ENCODE measurements at regions not wholly inside any gene's neighbourhood (a gene's known extent, or its start where the extent isn't known, plus 50 kb on each side); places are given as distances from the start of the nearest gene placed in this dataset.

DNA sequence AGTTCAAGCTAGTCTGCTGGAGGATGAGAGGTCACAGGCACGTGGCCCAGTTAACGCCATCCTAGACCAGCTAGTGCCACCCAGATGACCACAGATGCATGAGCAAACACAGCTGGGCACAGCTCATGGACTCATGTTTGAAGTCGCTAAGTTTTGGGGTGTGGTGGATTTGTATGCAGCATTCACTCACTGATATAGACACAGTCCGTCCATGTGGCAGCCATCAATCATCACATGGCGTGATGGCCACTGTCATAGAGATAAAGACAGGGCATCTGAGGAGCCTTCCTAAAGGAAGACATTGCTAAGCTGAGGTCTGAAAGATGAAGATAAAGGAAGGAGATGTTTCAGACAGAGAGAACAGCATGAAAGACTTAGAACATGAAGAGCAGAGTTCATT is 154.4 kb upstream of the JAG1 start:
- H3K79me2 ChIP-seq (ENCODE audit: control insufficient read depth, insufficient read depth, low read length) = no peaks in the 10 kb centered on the region
- no peak for FAIRE-seq
- no peak overlapping the region for H3K4me2 ChIP-seq (ENCODE audit: control insufficient read depth, insufficient read depth)
- RAD21 ChIA-PET (ENCODE audit: unreplicated experiment) = no interaction called here
- BruUV-seq (replicated peaks) = no TSS peak
- H3K27ac ChIP-seq (ENCODE audit: control insufficient read depth, insufficient read depth) = no peak overlapping the region
- 15% methylated on average over 5 of the region's 5 CpGs for WGBS (ENCODE audit: insufficient coverage, insufficient replicate concordance, low lambda C conversion rate, missing lambda C conversion rate)
- CTCF ChIA-PET = no interaction called here
- H2AFZ ChIP-seq (ENCODE audit: control insufficient read depth, low read depth, low read length) = no peak overlapping the region
- H4K20me1 ChIP-seq (ENCODE audit: control insufficient read depth, insufficient read depth) = no peaks in the 10 kb centered on the region
- in situ Hi-C loops (cut with MboI) (no loop called here), intact Hi-C loops (cut with micrococcal nuclease; ENCODE audit: unreplicated experiment) (no loop called here)
- no peak overlapping the region for H3K9ac ChIP-seq (ENCODE audit: control insufficient read depth, insufficient read depth, low read length)
- TF ChIP-seq EED (IDR thresholded peaks at IDR 0.05; ENCODE audit: low read depth) (no peak), BMI1 (IDR thresholded peaks at IDR 0.05; ENCODE audit: borderline replicate concordance) (no peak), KDM1A (IDR thresholded peaks at IDR 0.05; ENCODE audit: borderline replicate concordance) (no peak), ZNF622 (IDR thresholded peaks at IDR 0.05) (no peak), POU2F2 (IDR thresholded peaks at IDR 0.05; ENCODE audit: borderline replicate concordance, low read depth, low read length) (no peak), HCFC1 (IDR thresholded peaks at IDR 0.05; ENCODE audit: low read length) (no peak), TCF12 (IDR thresholded peaks at IDR 0.05; ENCODE audit: low read depth, low read length) (no peak), SUZ12 (IDR thresholded peaks at IDR 0.05; ENCODE audit: unreplicated experiment) (no peak), CBX3 (IDR thresholded peaks at IDR 0.05; ENCODE audit: borderline replicate concordance, low read depth) (no peak), ZNF217 (IDR thresholded peaks at IDR 0.05) (no peak), SIN3A (IDR thresholded peaks at IDR 0.05; ENCODE audit: low read depth, low read length) (no peak), CREB1 (IDR thresholded peaks at IDR 0.05; ENCODE audit: low read depth) (no peak), MXI1 (IDR thresholded peaks at IDR 0.05; ENCODE audit: low read depth, low read length) (no peak), CEBPB (IDR thresholded peaks at IDR 0.05; ENCODE audit: borderline replicate concordance in 1 of 2, low read depth in 2 of 2, low read length in 2 of 2) (no peak)
- TF ChIP-seq, protein P1, sequence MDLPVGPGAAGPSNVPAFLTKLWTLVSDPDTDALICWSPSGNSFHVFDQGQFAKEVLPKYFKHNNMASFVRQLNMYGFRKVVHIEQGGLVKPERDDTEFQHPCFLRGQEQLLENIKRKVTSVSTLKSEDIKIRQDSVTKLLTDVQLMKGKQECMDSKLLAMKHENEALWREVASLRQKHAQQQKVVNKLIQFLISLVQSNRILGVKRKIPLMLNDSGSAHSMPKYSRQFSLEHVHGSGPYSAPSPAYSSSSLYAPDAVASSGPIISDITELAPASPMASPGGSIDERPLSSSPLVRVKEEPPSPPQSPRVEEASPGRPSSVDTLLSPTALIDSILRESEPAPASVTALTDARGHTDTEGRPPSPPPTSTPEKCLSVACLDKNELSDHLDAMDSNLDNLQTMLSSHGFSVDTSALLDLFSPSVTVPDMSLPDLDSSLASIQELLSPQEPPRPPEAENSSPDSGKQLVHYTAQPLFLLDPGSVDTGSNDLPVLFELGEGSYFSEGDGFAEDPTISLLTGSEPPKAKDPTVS (IDR thresholded peaks at IDR 0.05; ENCODE audit: low read depth, low read length) = no peak
- TF ChIP-seq, protein P2, sequence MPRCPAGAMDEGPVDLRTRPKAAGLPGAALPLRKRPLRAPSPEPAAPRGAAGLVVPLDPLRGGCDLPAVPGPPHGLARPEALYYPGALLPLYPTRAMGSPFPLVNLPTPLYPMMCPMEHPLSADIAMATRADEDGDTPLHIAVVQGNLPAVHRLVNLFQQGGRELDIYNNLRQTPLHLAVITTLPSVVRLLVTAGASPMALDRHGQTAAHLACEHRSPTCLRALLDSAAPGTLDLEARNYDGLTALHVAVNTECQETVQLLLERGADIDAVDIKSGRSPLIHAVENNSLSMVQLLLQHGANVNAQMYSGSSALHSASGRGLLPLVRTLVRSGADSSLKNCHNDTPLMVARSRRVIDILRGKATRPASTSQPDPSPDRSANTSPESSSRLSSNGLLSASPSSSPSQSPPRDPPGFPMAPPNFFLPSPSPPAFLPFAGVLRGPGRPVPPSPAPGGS (IDR thresholded peaks at IDR 0.05; ENCODE audit: borderline replicate concordance, insufficient read depth, low read depth, low read length, poor library complexity, severe bottlenecking) = no peak
- TF ChIP-seq, protein P3, sequence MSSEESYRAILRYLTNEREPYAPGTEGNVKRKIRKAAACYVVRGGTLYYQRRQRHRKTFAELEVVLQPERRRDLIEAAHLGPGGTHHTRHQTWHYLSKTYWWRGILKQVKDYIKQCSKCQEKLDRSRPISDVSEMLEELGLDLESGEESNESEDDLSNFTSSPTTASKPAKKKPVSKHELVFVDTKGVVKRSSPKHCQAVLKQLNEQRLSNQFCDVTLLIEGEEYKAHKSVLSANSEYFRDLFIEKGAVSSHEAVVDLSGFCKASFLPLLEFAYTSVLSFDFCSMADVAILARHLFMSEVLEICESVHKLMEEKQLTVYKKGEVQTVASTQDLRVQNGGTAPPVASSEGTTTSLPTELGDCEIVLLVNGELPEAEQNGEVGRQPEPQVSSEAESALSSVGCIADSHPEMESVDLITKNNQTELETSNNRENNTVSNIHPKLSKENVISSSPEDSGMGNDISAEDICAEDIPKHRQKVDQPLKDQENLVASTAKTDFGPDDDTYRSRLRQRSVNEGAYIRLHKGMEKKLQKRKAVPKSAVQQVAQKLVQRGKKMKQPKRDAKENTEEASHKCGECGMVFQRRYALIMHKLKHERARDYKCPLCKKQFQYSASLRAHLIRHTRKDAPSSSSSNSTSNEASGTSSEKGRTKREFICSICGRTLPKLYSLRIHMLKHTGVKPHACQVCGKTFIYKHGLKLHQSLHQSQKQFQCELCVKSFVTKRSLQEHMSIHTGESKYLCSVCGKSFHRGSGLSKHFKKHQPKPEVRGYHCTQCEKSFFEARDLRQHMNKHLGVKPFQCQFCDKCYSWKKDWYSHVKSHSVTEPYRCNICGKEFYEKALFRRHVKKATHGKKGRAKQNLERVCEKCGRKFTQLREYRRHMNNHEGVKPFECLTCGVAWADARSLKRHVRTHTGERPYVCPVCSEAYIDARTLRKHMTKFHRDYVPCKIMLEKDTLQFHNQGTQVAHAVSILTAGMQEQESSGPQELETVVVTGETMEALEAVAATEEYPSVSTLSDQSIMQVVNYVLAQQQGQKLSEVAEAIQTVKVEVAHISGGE (CRISPR knock-in tag; IDR thresholded peaks at IDR 0.05) = no peak
- no peak for ATAC-seq
- H3K9me3 ChIP-seq (replicated peaks; ENCODE audit: control insufficient read depth, insufficient read depth, low read length) = no peaks in the 10 kb centered on the region
- H3K4me1 ChIP-seq (ENCODE audit: control insufficient read depth, insufficient read depth, low read length) = no peaks in the 10 kb centered on the region
- no peaks in the 10 kb centered on the region for H3K27me3 ChIP-seq (replicated peaks in 1 of 2; ENCODE audit: control insufficient read depth in 2 of 2, insufficient read depth in 2 of 2, low read length in 1 of 2)
- no peak for DNase-seq (ENCODE audit: low read depth, low spot score)
- no peaks in the 10 kb centered on the region for H3K36me3 ChIP-seq (ENCODE audit: control insufficient read depth in 2 of 2, insufficient read depth in 2 of 2, low read length in 1 of 2)
- SMC1A ChIA-PET (ENCODE audit: uncharacterized antibody, unreplicated experiment) = no interaction called here
- POLR2A ChIA-PET = no interaction called here
- H3K4me3 ChIP-seq = no peak overlapping the region

All from GM12878 (cell line).